SK-MEL-5 (cell line): ENCODE measurements at regions not wholly inside any gene's neighbourhood (a gene's known extent, or its start where the extent isn't known, plus 50 kb on each side); places are given as distances from the start of the nearest gene placed in this dataset.

ENCODE experiments used
- DNase-seq: peaks from one replicate; pipeline ENCODE4 v3.0.0-alpha.2; 2016; ENCODE audit warnings: low read depth, low spot score
- in situ Hi-C: cut with HindIII; loops from 2 replicates; pipeline ENCODE4 v1.10.0; 2016; ENCODE audit warnings: low sequenced_read_pairs, high pct_unique_total_duplicates, low pct_unique_long_range_greater_than_20kb

DNA sequence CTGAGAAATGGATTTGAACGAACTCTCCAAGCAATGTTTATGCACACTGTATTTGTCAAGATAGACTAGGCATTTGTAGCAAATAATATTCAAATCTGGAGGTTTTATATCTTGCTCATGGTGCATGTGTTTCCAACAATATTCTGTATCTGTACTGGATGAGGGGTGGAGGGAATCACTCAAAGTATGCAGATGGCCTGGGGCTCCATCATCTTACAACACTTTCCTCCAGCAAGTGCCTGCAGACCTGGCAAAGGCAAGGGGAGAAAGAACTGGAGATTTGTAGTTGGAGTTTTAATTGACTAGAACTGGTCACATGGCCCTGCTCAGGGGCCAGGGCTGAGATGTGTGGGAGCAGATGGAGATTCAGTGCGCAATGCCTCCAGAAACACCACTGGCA, 309.0 kb downstream of the PLK2 start:
- in situ Hi-C loops, result no loop called here

DNA sequence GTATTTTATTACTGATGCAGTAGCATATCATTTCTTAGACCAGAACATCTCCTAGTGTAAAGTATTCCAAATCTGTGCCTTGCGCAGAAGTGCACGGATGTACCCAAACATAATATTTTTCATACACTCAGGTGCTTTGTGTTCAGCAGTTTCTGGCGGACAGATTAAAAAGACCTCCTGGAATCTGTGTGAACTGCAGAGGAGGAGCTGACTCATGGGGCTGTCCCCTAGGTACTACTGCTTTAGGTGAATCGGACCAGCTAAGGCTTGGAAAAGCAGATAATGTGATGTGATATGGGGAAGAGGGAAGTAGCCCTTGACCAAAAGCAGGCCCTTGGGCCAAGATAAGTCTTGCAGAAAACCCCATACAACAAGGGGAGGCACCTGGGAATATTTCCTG, 310.1 kb downstream of the PLK2 start:
- DNase-seq, result no peak
- in situ Hi-C loops, result no loop called here

More for the DNA sequence above, 309.0 kb downstream of the PLK2 start:
- no peak for DNase-seq

DNA sequence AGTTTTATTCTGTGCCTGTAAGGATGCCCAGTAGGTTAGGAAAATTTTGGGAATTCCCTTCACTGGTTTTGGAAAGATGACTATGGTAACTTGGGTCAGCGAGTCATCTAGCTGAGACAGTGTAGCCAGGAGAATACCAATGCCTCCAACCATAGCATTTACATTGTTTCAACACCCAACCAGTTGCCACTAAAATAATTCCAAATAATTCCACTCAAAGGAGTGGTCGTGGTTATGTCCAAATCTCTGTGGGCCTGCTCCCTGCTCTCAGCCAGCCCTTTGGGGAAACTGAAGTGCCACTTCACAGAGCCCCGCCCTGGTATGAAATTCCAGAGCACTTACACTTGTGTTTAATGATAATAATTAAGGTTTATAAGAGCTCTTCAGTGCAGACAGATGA, 310.5 kb downstream of the PLK2 start:
- in situ Hi-C loops, result no loop called here

DNA sequence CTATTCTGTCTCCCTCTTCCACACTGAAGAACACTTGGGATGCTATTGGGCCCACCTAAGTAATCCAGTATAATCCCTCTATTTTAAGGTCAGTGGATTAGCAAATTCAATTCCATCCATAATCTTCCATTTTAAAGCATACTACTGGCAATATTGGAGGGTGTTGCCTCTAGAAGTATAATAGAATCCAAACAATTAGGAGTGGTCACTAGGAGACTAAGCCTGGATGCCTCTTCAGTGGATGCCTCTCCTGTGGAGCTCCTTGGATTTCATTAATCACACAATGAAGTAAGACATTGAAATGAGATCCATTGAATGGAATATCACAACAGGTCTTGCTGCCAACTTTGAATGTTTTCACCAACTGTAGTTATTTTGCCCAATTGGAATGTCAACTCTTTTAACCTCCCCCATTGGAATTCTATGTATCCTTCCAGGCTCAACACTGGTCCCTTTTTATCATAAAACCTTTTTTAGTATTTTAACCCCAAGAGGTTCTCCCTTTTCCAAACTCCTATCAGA, 311.6 kb downstream of the PLK2 start:
- DNase-seq, result no peak

More for the DNA sequence above, 310.5 kb downstream of the PLK2 start:
- no peak for DNase-seq

DNA sequence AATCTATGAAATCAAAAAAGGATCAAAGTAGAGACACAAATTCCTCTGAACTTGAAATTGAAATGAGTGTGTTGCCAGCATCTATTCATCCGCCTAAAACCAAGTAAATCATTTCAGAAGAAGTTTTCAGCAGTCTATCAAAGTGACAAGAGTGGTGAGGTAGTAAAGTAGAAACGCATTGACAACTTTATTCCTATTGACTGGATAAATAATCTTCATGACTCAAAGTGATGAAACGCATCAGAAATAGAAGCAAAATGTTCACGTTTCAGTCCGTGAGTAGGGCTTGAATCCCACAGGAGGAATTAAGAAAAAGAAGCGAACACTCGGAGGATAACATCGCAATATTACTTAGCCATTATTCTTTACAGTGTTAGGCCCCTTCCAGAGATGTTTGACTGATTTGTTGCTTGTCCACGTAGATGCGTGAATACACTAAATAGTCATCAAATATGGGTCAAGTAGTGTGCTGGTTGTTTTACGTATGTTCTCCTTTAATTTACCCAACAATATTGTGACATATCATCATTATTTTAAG, 314.4 kb downstream of the PLK2 start:
- in situ Hi-C loops, result no loop called here
- no peak for DNase-seq

More for the DNA sequence above, 311.6 kb downstream of the PLK2 start:
- in situ Hi-C loops, result no loop called here

GRCh38 chr5:58143727-58144126, 316.2 kb downstream of the PLK2 start:
- DNase-seq, result no peak
- in situ Hi-C loops, result no loop called here

DNA sequence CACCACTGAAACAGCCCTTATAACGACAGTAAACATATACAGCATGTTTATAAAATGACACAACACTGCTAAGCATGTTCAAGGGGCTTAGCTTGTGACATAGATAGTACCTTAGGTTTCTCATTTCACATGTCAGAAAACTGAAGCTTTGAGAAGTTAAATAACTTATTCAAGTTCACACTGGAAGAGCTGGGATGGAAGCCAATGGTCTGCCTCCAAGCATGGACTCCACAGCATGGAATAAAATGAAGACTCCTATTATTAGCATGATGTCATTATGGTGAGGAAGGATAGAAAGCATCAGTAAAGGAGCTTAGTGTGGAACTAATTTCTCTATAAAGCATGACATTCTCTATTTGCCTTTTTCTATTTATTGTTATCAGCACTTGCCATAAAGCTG, 316.7 kb downstream of the PLK2 start:
- in situ Hi-C loops, result no loop called here
- no peak for DNase-seq

DNA sequence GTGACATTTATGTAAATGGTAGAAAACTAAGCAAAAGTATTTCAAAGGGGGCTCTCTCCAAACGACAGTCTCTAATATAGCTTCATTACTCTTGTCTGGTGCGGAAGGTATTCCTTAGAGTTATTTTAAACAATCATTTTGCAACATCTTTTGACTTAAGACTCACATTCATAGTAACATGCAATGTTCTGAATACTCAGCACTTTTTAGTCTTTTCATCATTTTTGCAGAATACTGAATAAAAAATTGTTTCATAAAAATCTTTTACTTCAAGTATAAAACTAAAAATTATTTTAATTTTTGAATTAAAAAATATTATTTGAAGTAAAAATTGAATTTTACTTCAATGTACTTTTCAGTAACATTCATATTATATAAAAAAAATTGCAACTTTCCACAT, 321.1 kb downstream of the PLK2 start:
- in situ Hi-C loops, result no loop called here
- DNase-seq, result no peak

GRCh38 chr5:58136406-58136805, 323.5 kb downstream of the PLK2 start:
- no peak for DNase-seq
- in situ Hi-C loops, result no loop called here

DNA sequence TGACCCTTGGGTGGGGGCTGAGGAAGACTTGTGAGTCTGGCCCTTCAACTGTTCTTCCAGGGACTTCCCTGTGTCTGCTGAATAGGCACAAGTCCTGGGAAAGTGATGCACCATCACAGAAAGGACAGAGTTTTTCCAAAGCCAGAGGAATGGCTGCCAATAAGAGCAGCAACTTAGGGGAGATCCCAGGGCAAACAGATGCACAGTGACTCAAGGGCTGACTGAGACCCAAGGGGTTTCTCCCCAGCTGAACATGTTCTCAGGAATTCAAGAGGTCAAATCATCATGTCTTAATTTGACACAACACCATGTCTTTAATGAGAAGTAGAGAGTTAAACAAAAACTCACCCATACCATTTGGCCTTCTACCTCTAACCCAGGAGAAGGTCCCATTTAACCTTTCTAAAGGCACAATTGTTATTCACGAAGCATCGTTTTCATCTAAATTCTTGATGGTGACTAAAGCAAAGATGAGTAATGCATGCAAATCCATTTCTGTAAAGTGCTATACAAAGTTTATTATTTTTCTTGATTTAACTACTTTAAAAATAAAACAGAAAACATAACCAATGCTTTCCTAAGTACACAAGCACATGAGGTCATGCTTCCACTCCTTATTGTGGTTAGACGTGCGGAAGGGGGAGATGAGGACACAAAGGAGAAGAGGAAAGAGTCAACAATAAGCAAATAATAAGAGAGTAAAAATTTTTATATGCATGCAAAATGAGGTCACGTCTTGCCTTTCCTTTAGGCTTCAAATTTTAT, 324.1 kb downstream of the PLK2 start:
- in situ Hi-C loops, result no loop called here

GRCh38 chr5:58133631-58134296, 326.1 kb downstream of the PLK2 start:
- DNase-seq, result no peak
- in situ Hi-C loops, result no loop called here

More for the DNA sequence above, 324.1 kb downstream of the PLK2 start:
- no peak for DNase-seq

DNA sequence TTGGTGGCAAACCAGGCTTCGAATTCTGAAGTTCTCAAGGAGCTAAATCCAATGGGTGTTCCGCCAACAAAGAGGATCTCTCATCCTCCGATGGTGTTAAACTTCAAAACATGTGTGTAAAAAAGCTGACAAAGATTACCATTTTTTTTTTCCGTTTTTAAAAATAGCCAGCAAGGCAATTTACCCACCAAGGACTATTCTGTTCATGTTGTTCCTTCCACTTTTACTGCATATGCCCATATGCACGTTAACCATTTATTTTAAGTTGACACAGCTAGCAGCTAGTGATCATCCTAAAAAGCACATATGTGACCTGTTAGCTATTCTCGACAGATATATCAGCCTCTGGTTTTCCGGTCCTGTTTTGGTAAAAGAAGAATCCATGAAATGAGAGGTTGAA, 326.7 kb downstream of the PLK2 start:
- in situ Hi-C loops, result no loop called here
- DNase-seq, result no peak

- in situ Hi-C loops, result no loop called here
These were observed 332.3 kb downstream of the PLK2 start for GRCh38 chr5:58127255-58128220.

GRCh38 chr5:58123501-58123900, 336.4 kb downstream of the PLK2 start:
- DNase-seq, result no peak
- in situ Hi-C loops, result no loop called here

More at GRCh38 chr5:58127255-58128220, 332.3 kb downstream of the PLK2 start:
- DNase-seq, result no peak

DNA sequence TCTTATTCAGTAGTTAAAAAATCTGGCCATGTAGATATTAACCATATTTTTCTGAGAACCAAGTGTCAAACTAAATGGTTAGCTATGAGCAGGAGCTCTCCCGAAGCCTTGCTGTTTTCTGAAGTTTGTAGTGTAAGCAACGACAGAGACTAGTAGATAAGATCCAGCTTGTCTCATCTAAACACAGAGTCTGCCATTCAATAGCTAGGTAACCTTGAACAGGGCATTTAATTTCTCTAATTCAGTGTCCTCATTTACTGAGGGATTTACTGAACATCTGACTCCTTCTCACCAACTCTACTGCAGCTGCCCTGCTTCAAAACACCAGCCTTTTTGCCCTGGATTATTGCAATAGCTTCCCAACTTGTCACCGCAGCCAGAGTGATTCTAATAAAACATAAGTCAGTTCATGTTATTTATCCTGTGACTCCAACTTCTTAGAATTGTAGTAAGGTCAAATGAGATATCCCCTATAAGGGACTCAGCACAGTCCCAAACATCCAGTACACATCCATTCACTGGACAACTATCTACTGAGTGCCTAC, 337.0 kb downstream of the PLK2 start:
- in situ Hi-C loops, result no loop called here
- DNase-seq, result no peak

DNA sequence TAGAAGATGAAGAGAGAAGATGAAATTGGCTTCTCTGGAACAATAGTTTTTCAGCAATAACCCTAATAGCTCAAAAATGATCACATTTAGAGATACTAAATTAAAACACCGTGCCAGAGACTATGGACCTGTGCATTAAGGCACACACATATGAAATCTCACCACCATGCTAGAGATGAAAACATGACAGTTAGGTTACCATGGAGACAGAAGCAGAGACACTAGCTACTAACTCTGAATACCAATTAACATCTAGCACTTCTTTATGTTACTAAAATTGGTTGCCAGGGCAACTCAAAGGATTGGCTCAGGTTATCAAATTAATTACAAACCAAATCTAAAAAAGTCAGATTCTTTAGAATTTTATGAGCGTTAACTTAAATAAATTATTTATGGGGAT, 337.7 kb downstream of the PLK2 start:
- in situ Hi-C loops, result no loop called here
- DNase-seq, result no peak

- in situ Hi-C loops, result no loop called here
- no peak for DNase-seq
These were observed 338.5 kb downstream of the PLK2 start for GRCh38 chr5:58121391-58121790.
